ENCODE measurements at regions not wholly inside any gene's neighbourhood (a gene's known extent, or its start where the extent isn't known, plus 50 kb on each side); places are given as distances from the start of the nearest gene placed in this dataset.
A peak's percentile ranks its signal among the peaks of the same experiment; 100 is the strongest.

GRCh38 chr11:62073061-62073460 lies 50.8 kb upstream of the INCENP start:
- DNase-seq = no peak

GRCh38 chr11:62071408-62071807 lies 52.4 kb upstream of the INCENP start:
- DNase-seq = no peak

- no peak for DNase-seq
Observed at GRCh38 chr11:62069986-62070919, 53.6 kb upstream of the INCENP start.

- DNase-seq = no peak
Observed at GRCh38 chr11:62069374-62069773, 54.4 kb upstream of the INCENP start.

- no peak for DNase-seq
Observed at GRCh38 chr11:62068730-62069129, 55.1 kb upstream of the INCENP start.

GRCh38 chr11:62067741-62068140 lies 56.1 kb upstream of the INCENP start:
- DNase-seq = no peak

GRCh38 chr11:62064221-62064620 lies 59.6 kb upstream of the INCENP start:
- no peak for DNase-seq

GRCh38 chr11:62062223-62062861 lies 61.5 kb upstream of the INCENP start:
- no peak for DNase-seq

GRCh38 chr11:62061356-62062222 lies 62.2 kb upstream of the INCENP start:
- no peak for DNase-seq

- DNase-seq = no peak
Observed at GRCh38 chr11:62057069-62057468, 66.7 kb upstream of the INCENP start.

GRCh38 chr11:62055970-62056369 lies 67.8 kb upstream of the INCENP start:
- no peak for DNase-seq

- DNase-seq = peak; percentile 52
Observed at GRCh38 chr11:62054484-62055121, 69.2 kb upstream of the INCENP start.

- DNase-seq = no peak
Observed at GRCh38 chr11:62054081-62054480, 69.7 kb upstream of the INCENP start.

- DNase-seq = no peak
Observed at GRCh38 chr11:62050716-62051115, 73.1 kb upstream of the INCENP start.

GRCh38 chr11:62048100-62048499 lies 75.7 kb upstream of the INCENP start:
- no peak for DNase-seq

GRCh38 chr11:62046568-62047100 lies 77.2 kb upstream of the INCENP start:
- no peak for DNase-seq

GRCh38 chr11:62044639-62045121 lies 77.2 kb upstream of the FTH1 start:
- no peak for DNase-seq

- no peak for DNase-seq
Observed at GRCh38 chr11:62035293-62035692, 67.9 kb upstream of the FTH1 start.

GRCh38 chr11:62034036-62034338 lies 66.6 kb upstream of the FTH1 start:
- no peak for DNase-seq

GRCh38 chr11:62033191-62034035 lies 66.0 kb upstream of the FTH1 start:
- DNase-seq = no peak

- no peak for DNase-seq
Observed at GRCh38 chr11:62030071-62030684, 62.7 kb upstream of the FTH1 start.
